HepG2 (cell line): ENCODE measurements at regions not wholly inside any gene's neighbourhood (a gene's known extent, or its start where the extent isn't known, plus 50 kb on each side); places are given as distances from the start of the nearest gene placed in this dataset.

Experiments
- ATAC-seq: fragments of 200-7000 bp; cut with Tn5 transposase; 3 replicates; pipeline ENCODE4 v1.9.1; 2020; ENCODE audit warnings: mild to moderate bottlenecking, moderate library complexity
- BruUV-seq: library from RNA; stranded (reverse); fragments of 400-500 nt; replicated peaks from 2 replicates; lab custom pipeline; 2021; lab: Mats Ljungman, UMichigan
- CTCF ChIA-PET: fragments of 300-600 bp; formaldehyde crosslinking; extraction: SDS; loops from one replicate; lab custom pipeline; 2021; ENCODE audit warnings: low total read pairs, inconsistent platforms, low intra/inter-chr PET ratio; lab: Yijun Ruan, JAX
- POLR2A ChIA-PET: fragments of 350-600 bp; sonication (Branson Sonifier 250); formaldehyde crosslinking; loops from one replicate; lab custom pipeline; 2020; ENCODE audit warnings: antibody characterized with exemption, inconsistent platforms; lab: Yijun Ruan, JAX
- DNase-seq: peaks from one replicate; pipeline ENCODE4 v3.0.0-alpha.2; 2015; ENCODE audit warnings: low spot score
- FAIRE-seq: peaks from 3 replicates; lab custom pipeline; 2011; peaks lifted over from hg19 to GRCh38; lab: Jason Lieb, UNC
- H2AFZ ChIP-seq: one replicate; pipeline ENCODE4 v1.6.1; 2011; ENCODE audit warnings: low read length, inconsistent platforms
- H3K27ac ChIP-seq: fragments of 300-600 bp; 3 replicates; pipeline ENCODE4 v1.8.0; 2011; ENCODE audit warnings: mixed run types, mild to moderate bottlenecking, mixed read lengths, low read length, inconsistent platforms; ENCODE audit not compliant: insufficient read depth; ENCODE audit errors: extremely low read length
- H3K27me3 ChIP-seq, 2 experiments: fragments of 200-600 bp in 1 of 2; 2 replicates in 1 of 2; 3 replicates in 1 of 2; pipeline versions ENCODE4 v1.6.0 to v1.8.0; 2011; ENCODE audit warnings: low read length in 2 of 2, mild to moderate bottlenecking in 2 of 2, moderate library complexity in 2 of 2, inconsistent platforms in 1 of 2; ENCODE audit not compliant: insufficient read depth in 2 of 2, control insufficient read depth in 1 of 2
- H3K36me3 ChIP-seq, 2 experiments: fragments of 200-600 bp in 1 of 2; replicated peaks in 1 of 2; 2 replicates in 1 of 2; 3 replicates in 1 of 2; pipeline versions ENCODE4 v1.5.1 to v1.8.0; 2011; ENCODE audit warnings: low read length in 2 of 2, inconsistent platforms in 1 of 2; ENCODE audit not compliant: insufficient read depth in 2 of 2, control insufficient read depth in 1 of 2
- H3K4me1 ChIP-seq: 2 replicates; pipeline ENCODE4 v1.5.1; 2012; ENCODE audit warnings: low read length, inconsistent platforms; ENCODE audit not compliant: insufficient read depth
- H3K4me2 ChIP-seq: 2 replicates; pipeline ENCODE4 v1.6.0; 2011; ENCODE audit warnings: low read depth, low read length, inconsistent platforms
- H3K4me3 ChIP-seq, 3 experiments: fragments of 200-600 bp in 1 of 3; sonication (generic), shearing (Covaris generic) in 1 of 3; replicated peaks in 1 of 3; 2 replicates each; pipeline ENCODE4 v1.5.1; 2011 to 2016; ENCODE audit warnings: low read length in 3 of 3, inconsistent platforms in 2 of 3, low read depth in 2 of 3, mild to moderate bottlenecking in 2 of 3, control low read depth in 1 of 3, mixed read lengths in 1 of 3; ENCODE audit not compliant: insufficient read depth in 1 of 3
- H3K79me2 ChIP-seq: one replicate; pipeline ENCODE4 v1.6.1; 2011; ENCODE audit warnings: low read length, inconsistent platforms; ENCODE audit not compliant: insufficient read depth
- H3K9ac ChIP-seq: 2 replicates; pipeline ENCODE4 v1.6.0; 2011; ENCODE audit warnings: mild to moderate bottlenecking, low read depth, low read length, inconsistent platforms; ENCODE audit not compliant: insufficient read depth
- H3K9me3 ChIP-seq: 2 replicates; pipeline ENCODE4 v1.5.1; 2012; ENCODE audit warnings: mild to moderate bottlenecking, low read length
- H4K20me1 ChIP-seq: 2 replicates; pipeline ENCODE4 v1.6.0; 2011; ENCODE audit warnings: inconsistent platforms, mild to moderate bottlenecking, low read length, moderate library complexity; ENCODE audit not compliant: insufficient read depth
- EHMT2 ChIP-seq: fragments of 200-600 bp; sonication (generic); IDR thresholded peaks from 2 replicates; pipeline ENCODE4 v1.7.0; 2017; ENCODE audit warnings: antibody characterized with exemption, low read depth, low read length, borderline replicate concordance
- FOXA1 ChIP-seq, 2 experiments: fragments of 450-650 bp in 1 of 2; sonication (generic) in 1 of 2; formaldehyde crosslinking in 1 of 2; IDR thresholded peaks; 2 replicates each; pipeline versions ENCODE4 v1.4.0 to v1.6.1; 2016 to 2020; ENCODE audit warnings: missing genetic modification reagents in 1 of 2
- GPN1 ChIP-seq: sonication (generic); formaldehyde crosslinking; IDR thresholded peaks from 2 replicates; pipeline ENCODE4 v1.5.1; 2020; ENCODE audit warnings: missing genetic modification reagents, borderline replicate concordance
- HINFP ChIP-seq: sonication (generic); formaldehyde crosslinking; IDR thresholded peaks from 2 replicates; pipeline ENCODE4 v1.4.0; 2020; ENCODE audit warnings: low read depth, mild to moderate bottlenecking, missing genetic modification reagents
- NFE2L1 ChIP-seq: sonication (generic); formaldehyde crosslinking; IDR thresholded peaks from 2 replicates; pipeline ENCODE4 v1.4.0; 2020; ENCODE audit warnings: missing genetic modification reagents, mild to moderate bottlenecking, borderline replicate concordance
- PRPF4 ChIP-seq: fragments of 200-400 bp; formaldehyde crosslinking; IDR thresholded peaks from 2 replicates; pipeline ENCODE4 v1.6.1; 2016; ENCODE audit warnings: low read length, low read depth; ENCODE audit not compliant: poor library complexity, severe bottlenecking
- RARA ChIP-seq: IDR thresholded peaks from 2 replicates; pipeline ENCODE4 v1.6.1; 2016; ENCODE audit warnings: missing genetic modification reagents, missing compliant biosample characterization
- RBM22 ChIP-seq: fragments of 200-400 bp; formaldehyde crosslinking; optimal IDR thresholded peaks from 2 replicates; pipeline ENCODE3; 2017; ENCODE audit warnings: mild to moderate bottlenecking, low read length, moderate library complexity
- STAT6 ChIP-seq: sonication (generic); formaldehyde crosslinking; IDR thresholded peaks from 2 replicates; pipeline ENCODE4 v1.4.0; 2020; ENCODE audit warnings: missing genetic modification reagents, mild to moderate bottlenecking, borderline replicate concordance
- TEF ChIP-seq: sonication (generic); formaldehyde crosslinking; IDR thresholded peaks from 2 replicates; pipeline ENCODE4 v1.5.0; 2020; ENCODE audit warnings: missing genetic modification reagents
- ZNF235 ChIP-seq: sonication (generic); formaldehyde crosslinking; IDR thresholded peaks from 2 replicates; pipeline ENCODE4 v1.8.1; 2023; ENCODE audit warnings: mild to moderate bottlenecking, missing genetic modification reagents, borderline replicate concordance
- ZNF75D ChIP-seq: sonication (generic); formaldehyde crosslinking; IDR thresholded peaks from 2 replicates; pipeline ENCODE4 v1.8.1; 2023; ENCODE audit warnings: missing genetic modification reagents, mild to moderate bottlenecking, borderline replicate concordance
- ZSCAN31 ChIP-seq: sonication (generic); formaldehyde crosslinking; IDR thresholded peaks from 2 replicates; pipeline ENCODE4 v1.5.0; 2020; ENCODE audit warnings: low read depth, mild to moderate bottlenecking, missing genetic modification reagents
- WGBS: methylation state at CpG from one replicate; pipeline ENCODE4 v1.1.6; 2017; ENCODE audit warnings: low lambda C conversion rate; 5-methylcytosine and 5-hydroxymethylcytosine counted together
- in situ Hi-C: cut with HindIII; loops from 2 replicates; pipeline ENCODE4 v1.10.0; 2017; ENCODE audit warnings: low pct_unique_long_range_greater_than_20kb; ENCODE audit not compliant: extremely low pct_ligation_motif_present
- intact Hi-C: fragments of 100-400 bp; cut with micrococcal nuclease; formaldehyde crosslinking; loops from one replicate; pipeline ENCODE4 v1.10.0; 2022; ENCODE audit not compliant: unreplicated experiment

GRCh38 chr10:121668314-121669027 is 70.2 kb upstream of the FGFR2 start (continued):
- TF ChIP-seq STAT6 (CRISPR knock-in tag) (no peak), RARA (CRISPR knock-in tag) (no peak), ZNF235 (CRISPR knock-in tag) (no peak)

GRCh38 chr10:121667948-121668313 is 69.7 kb upstream of the FGFR2 start:
- no peaks in the 10 kb centered on the region for H4K20me1 ChIP-seq
- no TSS peak for BruUV-seq
- no peaks in the 10 kb centered on the region for H3K9me3 ChIP-seq
- DNase-seq = no peak
- ATAC-seq = no peak
- no peaks in the 10 kb centered on the region for H3K36me3 ChIP-seq
- no peak overlapping the region for H3K9ac ChIP-seq
- POLR2A ChIA-PET = no interaction called here
- H3K4me2 ChIP-seq = no peak overlapping the region
- 52% methylated on average over 3 of the region's 3 CpGs for WGBS
- intact Hi-C loops (no loop called here), in situ Hi-C loops (no loop called here)
- FAIRE-seq = no peak
- H3K27me3 ChIP-seq = no peaks in the 10 kb centered on the region; a peak in 2 of 5 replicates
- H3K79me2 ChIP-seq = no peaks in the 10 kb centered on the region
- H2AFZ ChIP-seq = no peak overlapping the region
- H3K4me1 ChIP-seq = no peaks in the 10 kb centered on the region
- H3K27ac ChIP-seq = no peak overlapping the region
- CTCF ChIA-PET = no interaction called here
- no peak overlapping the region for H3K4me3 ChIP-seq
- TF ChIP-seq ZSCAN31 (CRISPR knock-in tag) (no peak), HINFP (CRISPR knock-in tag) (no peak), NFE2L1 (CRISPR knock-in tag) (no peak), PRPF4 (no peak), FOXA1 (IDR thresholded peaks at IDR 0.05) (no peak), FOXA1 (CRISPR knock-in tag; IDR thresholded peaks at IDR 0.05) (no peak), ZNF75D (CRISPR knock-in tag) (no peak), EHMT2 (no peak), TEF (no peak), GPN1 (no peak), RBM22 (no peak)
